ENCODE measurements at regions not wholly inside any gene's neighbourhood (a gene's known extent, or its start where the extent isn't known, plus 50 kb on each side); places are given as distances from the start of the nearest gene placed in this dataset.

DNA sequence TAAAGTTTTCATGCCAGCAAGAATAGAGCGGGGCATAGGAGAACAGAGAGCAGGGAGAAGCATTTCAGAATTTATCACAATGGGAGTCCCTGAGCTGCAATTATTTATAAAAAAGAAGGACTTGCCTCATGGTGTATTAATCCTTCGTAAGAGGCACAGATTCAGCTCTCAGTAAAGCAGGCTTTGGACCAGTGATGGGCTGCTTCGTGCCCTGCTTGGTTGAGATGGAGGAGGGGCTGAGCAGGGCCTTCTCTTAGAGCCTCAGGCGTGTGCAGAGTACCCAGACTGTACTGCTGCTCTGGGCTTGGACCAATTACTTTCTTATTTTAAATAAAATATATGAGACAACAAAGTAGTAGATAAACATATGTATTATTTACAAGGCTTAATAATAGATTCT is 265.7 kb upstream of the SLC10A2 start:
- H3K4me3 ChIP-seq (ENCODE audit: low read depth, low read length) = no peak overlapping the region

DNA sequence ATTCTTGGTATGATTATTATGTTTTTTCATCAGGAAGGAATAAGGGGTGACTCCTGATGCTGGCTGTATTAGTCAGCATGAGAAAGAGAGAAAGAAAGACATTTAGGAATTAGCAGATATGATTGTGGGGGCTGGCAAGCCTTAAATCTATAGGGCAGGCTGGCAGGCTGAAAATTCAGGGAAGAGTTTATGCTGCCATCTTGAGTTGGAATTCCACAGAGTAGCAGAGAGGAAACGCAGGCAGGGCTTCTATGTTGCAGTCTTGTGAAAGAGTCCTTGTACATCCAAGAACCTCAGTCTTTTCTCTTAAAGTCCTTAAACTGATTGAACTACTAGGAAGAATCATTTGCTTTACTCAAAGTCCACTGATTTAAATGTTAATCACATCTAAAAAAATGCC is 262.7 kb upstream of the SLC10A2 start:
- H3K4me3 ChIP-seq (ENCODE audit: low read depth, low read length) = no peak overlapping the region

DNA sequence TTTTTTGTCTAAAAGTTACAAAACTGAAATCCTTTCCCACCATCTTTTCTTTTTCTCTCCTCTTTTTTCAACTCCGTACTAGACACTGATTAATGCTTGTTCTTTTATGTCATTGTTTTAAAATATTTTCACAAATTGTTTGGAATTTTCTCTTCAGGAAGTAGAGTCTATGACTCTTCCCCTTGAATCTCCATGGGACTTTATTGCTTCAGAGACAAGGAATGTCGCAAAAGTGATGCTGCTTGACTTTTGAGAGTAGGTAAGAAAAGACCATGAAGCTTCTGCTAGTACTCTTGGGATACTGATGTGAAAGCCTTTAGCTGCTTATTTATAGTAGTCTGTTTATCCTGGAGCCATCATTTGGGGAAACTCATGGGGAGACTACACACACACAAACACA is 260.1 kb upstream of the SLC10A2 start:
- H3K4me3 ChIP-seq (ENCODE audit: low read depth, low read length) = no peak overlapping the region

DNA sequence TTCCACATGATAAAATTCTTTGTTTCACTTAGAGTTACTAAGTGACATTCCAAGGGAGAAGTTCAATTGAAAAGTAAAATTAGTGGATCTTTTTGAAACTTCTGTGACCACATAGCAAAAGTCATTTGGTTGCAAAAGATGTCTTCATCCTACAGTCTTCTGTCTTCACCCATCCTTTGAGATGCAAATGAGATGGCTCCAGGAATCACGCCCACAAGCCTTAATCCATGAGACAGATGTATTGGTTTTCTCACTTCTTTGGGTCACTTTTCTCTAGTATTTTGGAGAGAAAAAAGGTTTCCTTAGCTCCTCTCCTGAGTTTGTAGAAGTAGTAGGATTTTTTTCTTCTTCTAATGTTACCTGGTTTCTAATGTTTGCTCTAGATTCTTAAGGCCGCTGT is 259.5 kb upstream of the SLC10A2 start:
- H3K4me3 ChIP-seq (ENCODE audit: low read depth, low read length) = no peak overlapping the region

DNA sequence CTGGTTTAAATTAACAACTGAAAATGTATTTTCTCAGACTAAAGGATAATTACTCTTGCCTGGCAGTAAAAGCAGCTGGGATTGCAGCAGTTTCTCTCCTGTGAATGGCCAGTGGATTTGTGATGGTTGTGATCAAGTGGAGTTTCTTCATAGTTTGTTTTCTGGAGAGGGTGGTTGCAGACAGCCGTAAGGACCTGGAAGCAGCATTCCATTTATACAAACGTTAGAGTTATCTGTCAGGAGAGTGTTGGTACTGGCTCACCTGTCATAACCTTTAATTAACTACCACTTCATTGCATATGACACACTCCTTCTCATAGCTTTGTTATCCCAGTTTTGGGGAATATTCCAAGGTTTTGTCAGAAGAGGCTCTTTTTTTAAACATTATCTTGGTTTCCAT is 258.4 kb upstream of the SLC10A2 start:
- no peak overlapping the region for H3K4me3 ChIP-seq (ENCODE audit: low read depth, low read length)

DNA sequence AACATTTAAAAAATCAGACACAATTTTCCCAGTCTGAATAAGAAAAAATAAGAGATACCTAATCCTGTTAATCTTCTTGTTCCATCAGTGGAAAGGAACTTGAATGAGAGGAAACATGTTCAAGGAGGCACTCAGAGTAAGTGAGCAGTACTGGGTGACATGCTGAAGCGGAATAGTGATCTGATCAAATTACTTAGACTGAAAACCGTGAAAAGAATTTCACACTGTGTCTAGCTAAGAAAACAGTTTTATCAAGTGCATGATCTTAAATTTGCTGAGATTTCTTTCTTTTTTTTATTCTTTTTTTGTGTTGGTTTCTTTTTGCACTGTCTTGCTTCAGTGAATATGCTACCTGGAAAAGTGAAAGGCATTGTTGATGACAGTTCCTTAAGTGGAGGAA is 249.5 kb upstream of the SLC10A2 start:
- H3K4me3 ChIP-seq (ENCODE audit: low read depth, low read length) = no peak overlapping the region

DNA sequence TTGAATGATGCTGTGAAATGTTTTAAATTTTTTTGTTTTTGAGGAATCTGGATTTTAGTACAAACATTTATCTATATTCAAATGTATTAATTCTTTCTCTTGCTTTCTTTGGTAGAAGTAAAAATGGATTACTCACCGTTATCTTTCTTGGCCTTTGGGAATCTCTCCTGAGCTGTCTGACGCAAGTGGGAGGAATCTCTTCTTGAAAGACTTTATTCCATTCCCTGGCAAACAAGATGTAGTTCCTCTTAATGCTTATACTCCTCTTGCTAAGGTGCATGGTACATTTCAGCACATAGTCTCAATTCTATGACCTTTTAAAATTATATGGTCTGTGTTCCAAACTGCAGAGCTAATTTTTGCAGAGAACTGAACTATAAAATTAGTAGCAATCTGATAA is 246.2 kb upstream of the SLC10A2 start:
- no peak overlapping the region for H3K4me3 ChIP-seq (ENCODE audit: low read depth, low read length)

DNA sequence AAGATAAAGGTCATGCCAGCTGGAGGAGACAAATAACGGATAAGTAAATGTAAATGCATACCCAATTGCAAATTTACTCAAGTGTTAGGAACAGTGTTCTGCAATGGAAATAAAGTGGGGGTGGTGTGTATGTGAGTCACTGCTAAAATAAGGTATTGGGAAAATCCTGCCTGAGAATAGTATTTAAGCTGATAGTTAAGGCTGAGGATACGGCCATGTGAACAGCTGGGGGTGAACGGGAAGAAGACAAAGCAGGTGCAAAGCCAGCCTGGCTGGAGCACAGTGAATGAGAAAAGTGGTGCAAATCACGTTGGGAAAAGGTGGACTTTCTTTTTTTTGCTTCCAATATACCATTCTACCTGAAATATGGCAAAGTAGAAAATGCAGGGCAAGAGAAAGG is 242.4 kb upstream of the SLC10A2 start:
- no peak overlapping the region for H3K4me3 ChIP-seq (ENCODE audit: low read depth, low read length)

DNA sequence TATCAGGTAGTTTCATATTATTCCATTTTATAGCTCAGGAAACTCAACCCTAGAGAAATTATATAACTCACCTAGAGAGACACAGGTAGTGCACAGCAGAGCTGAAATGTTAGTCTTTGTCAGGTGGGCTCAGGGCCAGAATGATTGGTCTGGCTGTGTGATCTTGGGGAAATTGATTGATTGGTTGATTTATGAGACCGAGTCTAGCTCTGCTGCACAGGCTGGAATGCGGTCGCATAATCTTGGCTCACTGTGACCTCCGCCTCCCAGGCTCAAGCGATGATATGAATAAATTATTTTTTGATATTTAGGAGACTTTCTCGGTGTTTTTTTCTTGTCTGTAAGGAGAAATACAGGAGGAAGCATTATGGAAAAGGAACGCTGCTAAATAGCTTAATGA is 239.9 kb upstream of the SLC10A2 start:
- H3K4me3 ChIP-seq (ENCODE audit: low read depth, low read length) = no peak overlapping the region

DNA sequence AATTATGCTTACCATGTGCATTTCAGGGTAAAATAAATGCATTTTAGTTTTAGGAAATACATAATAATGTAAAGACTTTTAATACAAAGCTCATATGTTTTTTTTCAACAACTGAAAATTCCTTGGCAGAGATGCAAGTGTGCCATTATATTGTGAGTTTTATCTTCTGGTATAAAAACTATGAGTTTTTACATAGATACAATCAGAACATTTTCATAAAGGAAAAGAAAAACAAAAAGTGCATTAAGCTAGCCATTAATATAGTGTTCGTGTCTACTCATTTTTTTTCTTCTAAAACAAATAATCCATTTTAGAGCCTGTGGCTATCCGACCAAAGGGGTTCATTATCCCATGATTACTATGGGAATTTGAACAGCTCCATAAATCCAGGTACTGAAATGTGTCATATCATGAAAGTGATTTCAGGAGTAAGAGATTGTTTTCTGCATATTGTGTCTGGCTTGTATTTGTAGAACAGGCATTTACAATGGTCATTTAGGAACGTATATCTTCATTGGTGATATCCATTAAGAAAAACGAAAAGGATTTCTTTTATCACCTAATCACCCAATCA is 236.9 kb upstream of the SLC10A2 start:
- no peak overlapping the region for H3K4me3 ChIP-seq (ENCODE audit: low read depth, low read length)

DNA sequence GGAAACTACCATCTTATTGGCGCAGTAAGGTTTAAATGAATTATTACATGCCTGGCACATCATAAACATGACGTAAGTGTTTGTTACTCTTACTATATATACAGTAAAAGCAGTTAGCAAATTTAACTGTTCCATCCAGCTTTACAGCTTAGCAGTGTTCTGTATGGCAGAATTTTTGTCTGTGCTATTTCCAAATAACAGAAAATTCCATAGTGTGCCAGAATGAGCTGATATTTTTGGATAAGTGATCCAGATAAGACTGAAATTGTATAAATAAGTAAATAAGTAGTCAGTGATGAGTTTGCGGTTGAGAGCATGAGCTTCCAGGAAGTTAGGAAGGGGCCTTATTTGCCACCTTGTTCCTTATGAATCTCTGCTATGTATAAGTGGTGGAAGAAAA is 236.5 kb upstream of the SLC10A2 start:
- no peak overlapping the region for H3K4me3 ChIP-seq (ENCODE audit: low read depth, low read length)

DNA sequence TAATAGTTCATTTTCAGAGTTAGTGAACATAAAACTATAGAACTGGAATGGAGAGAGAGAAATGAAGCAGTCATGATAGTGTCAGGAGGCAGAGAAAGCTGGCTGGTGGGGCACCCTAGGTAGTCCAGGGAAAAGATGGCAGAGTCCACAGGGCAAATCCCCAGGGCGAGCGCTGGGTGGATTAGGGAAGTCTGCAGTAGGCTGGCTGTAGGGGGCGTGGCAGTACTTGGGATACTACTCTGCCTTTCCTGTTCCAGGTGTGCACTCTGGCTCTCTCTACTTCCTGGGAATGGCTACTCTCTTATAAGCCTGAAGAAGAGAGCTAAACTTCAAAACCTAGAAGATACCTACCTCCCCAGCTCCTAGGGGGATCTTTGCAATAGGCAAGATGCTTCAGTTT is 232.9 kb upstream of the SLC10A2 start:
- no peak overlapping the region for H3K4me3 ChIP-seq (ENCODE audit: low read depth, low read length)

DNA sequence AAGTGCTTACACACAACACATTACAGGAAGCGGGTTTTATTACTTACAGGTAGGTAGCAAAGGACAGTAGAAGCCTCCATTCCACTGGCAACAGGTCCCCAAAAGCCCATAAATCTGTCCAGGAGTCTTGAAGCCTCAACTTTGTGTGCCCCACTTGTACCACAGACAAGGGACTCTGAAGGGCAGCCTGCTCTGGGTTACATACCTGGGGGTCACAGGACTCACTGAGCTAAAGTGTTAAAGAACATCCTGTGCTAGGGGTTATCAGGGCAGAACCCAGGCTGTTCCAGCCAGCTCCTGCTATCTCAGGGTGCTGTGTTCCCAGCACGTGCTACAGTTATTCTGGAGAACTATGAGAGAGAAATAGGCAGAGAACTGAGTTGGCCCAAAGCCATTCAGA is 230.9 kb upstream of the SLC10A2 start:
- no peak overlapping the region for H3K4me3 ChIP-seq (ENCODE audit: low read depth, low read length)

DNA sequence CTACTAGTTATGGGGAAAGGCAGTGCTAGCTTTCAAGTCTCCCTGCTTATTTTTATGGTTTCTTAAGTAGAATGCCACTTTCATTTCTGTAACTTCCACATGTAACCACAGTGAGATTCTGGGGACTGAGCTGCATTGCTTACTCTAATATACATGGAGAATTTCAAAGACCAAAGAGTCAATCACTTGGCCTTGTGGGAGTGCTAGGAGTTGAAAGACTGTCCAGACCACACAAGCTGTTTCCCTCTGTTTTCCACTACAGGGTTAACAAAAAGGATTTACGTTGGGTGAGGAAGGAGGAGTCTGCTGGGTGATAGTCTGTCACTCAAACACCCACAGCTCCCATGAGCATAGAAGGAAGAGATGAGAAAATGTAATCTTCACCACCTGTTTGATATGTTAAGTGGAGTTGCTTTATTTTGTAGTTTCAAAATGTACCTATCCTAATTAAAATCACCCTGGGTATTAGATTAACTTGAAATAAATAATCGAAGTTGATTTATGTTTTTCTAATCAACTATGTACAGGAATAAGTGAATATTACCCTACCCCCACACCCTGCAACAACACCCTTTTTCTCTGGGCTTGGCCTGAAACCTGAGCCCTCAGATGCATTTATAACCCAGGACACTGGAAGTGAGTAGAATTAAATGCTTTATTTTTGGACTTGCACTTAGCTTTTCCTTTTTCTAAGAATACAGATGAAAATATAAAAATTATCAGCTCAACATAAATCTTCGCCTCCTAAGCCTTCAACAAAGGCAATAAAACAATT is 225.8 kb upstream of the SLC10A2 start:
- H3K4me3 ChIP-seq (ENCODE audit: low read depth, low read length) = no peak overlapping the region

DNA sequence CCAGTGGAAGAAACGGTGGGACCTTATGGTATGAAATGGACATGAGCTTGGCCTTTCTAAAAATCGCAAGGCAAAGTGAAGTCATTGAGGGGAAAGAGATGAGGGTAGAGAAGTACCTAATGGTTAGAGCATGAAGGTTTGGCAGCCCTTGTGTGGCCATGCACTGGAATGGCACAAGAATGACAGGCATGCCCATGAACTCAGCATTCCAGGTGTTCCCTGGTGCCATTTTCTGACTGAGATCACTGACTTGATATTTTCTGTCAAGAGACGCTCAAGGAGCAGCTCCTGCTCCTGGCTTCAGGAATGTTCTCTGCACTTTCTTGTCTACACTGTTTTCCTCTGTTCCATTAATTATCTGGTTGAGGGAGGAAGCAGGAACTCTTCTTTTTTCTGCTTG is 225.0 kb upstream of the SLC10A2 start:
- H3K4me3 ChIP-seq (ENCODE audit: low read depth, low read length) = no peak overlapping the region

DNA sequence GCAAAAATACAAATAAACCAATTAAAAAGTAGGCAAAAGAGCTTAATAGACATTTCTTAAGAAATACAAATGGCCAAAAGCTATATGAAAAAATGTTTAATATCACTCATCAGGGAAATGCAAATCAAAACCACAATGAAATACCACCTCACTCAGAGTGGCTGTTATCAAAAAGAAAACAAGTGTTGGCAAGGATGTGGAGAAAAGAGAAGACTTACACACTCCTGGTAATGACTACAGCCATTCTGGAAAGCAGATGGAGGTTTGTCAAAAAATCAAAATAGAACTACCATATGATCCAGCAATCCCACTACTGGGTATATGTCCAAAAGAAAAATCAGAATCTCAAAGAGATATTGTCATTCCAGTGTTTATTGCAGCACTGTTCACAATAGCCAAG is 223.5 kb upstream of the SLC10A2 start:
- no peak overlapping the region for H3K4me3 ChIP-seq (ENCODE audit: low read depth, low read length)

DNA sequence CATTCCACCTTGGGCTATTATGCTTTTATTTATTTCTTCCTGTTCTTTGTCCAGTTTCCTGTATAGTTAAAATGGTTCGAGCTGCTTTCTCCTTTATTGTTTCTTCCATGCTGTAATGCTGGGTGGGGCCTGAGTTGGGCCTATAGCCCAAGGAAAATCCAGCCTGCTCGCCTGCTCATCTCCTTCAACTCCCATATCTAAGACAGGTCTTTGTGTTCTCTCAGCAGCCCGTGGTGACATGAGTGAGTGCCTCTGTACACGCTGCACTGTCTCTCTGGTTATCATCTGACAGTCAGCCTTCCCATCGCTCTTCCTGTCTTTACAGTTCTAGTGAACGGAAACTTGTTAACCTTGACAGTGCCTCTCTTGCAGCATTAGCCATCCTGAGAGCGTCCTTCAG is 221.9 kb upstream of the SLC10A2 start:
- no peak overlapping the region for H3K4me3 ChIP-seq (ENCODE audit: low read depth, low read length)

DNA sequence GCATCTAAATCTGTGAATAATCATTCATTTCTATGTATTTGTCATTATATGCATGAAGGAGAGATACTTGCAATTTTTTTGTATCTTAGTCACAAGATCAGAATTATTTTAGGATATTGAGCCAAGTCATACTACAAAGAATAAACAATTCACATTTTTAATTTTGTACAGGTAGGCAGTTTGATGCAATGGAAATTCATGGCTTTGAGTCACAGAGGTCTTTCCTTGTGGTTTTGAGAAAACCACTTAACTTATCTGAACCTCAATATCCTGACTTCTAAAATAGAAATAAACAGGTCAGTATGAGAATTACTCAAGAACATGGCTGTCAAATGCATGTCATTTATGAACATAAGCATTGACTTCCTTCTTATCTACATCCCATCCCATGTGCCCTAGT is 221.4 kb upstream of the SLC10A2 start:
- no peak overlapping the region for H3K4me3 ChIP-seq (ENCODE audit: low read depth, low read length)

DNA sequence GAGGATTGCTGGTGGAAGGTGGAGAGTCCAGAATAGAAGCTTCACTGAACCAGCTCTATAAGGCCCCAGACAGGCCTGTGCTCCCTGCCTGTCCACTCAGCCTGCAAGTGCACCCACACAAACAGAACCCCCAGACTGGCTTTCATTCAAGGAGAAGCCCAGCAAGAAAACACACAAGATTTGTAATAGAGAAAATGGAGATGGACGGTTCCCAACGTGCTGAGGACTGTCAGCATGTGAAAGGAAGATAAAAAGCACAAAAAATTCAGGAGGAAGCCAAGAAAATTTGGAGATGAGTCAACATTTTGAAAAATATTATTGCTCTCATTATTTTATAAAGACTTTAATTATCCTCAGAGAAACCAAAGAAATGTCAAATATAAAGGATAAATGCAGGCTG is 218.2 kb upstream of the SLC10A2 start:
- H3K4me3 ChIP-seq (ENCODE audit: low read depth, low read length) = no peak overlapping the region

DNA sequence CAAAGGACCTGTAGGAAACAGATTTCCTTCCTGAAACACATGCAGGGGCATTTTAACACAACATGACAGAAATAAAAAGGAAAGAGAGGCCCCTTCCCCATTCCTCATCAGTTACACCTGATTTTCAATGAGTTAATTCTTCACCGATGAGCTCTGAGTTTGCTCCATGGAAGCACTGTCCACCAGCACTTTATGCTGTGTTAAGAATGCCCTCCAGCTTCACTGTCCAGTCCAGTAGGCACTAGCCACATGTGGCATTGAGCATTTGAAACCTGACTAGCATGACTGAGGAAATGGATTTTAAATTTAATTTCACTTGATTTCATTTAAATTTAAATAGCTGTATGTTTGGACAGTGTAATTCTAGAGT is 217.2 kb upstream of the SLC10A2 start:
- no peak overlapping the region for H3K4me3 ChIP-seq (ENCODE audit: low read depth, low read length)

DNA sequence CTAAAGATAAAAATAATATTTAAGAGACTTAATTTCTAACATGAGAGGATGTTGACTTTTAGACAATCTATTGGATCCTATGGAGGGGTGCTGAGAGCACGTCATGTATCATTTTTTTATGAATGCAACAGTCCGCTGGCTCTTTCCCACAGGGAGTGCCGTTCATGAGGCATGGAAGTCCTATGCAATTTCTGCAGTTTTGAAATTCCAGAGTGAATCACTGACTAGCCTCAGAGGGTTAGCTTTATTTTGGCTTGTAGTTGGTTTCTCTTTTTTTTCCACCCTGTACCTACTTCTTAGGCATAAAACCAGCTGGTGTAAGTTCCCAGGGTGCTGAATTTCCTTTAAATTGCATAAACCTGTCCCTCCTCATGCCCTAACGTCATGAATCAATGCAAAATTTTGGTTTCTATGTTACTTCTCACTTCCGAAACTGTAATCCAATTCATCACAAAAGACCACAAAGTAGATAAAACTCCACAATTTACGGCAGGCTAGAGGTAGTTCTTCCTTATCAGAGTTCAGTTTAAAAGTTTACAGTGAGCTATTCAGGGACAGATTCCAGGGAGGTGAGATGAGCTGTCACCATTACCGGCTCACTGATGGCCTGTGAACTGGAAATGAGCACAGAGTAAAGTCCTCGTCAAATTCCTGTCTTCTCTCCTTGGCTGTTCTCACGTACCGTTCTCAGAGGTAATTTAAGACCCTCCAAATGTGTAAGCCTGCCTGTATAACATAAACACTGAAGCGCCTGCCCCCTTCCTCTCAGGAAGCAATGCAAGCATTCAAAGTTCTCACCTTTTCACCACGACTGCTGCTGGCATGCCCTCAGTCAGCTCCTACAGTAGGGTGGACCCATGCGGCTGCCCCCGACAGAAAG is 216.6 kb upstream of the SLC10A2 start:
- no peak overlapping the region for H3K4me3 ChIP-seq (ENCODE audit: low read depth, low read length)

Measured in iPS-11a (cell line).